Stimulated activated CD4-positive, alpha-beta T cell treated with anti-CD3 and anti-CD28 coated beads, Interleukin-1b, Interleukin-23, amount 100 ng/mL, for 4 hours (primary cell): ENCODE measurements at regions not wholly inside any gene's neighbourhood (a gene's known extent, or its start where the extent isn't known, plus 50 kb on each side); places are given as distances from the start of the nearest gene placed in this dataset.

Experiments
- DNase-seq, 2 donors: peaks; one replicate each; pipeline ENCODE4 v3.0.0-alpha.2; 2020; ENCODE audit warnings: low read depth in 2 of 2

GRCh38 chr10:29026802-29027580 is 261.9 kb upstream of the LYZL1 start:
- no peak for DNase-seq

- DNase-seq: no peak
These were observed 260.4 kb upstream of the LYZL1 start for GRCh38 chr10:29028486-29028885.

- DNase-seq: no peak
These were observed 258.0 kb upstream of the LYZL1 start for GRCh38 chr10:29030900-29031299.

- DNase-seq: no peak
These were observed 256.7 kb upstream of the LYZL1 start for GRCh38 chr10:29032169-29032568.

- DNase-seq: no peak
These were observed 255.4 kb upstream of the LYZL1 start for GRCh38 chr10:29033311-29033940.

- DNase-seq: no peak
These were observed 254.3 kb upstream of the LYZL1 start for GRCh38 chr10:29034592-29034991.

GRCh38 chr10:29035721-29036120 is 253.1 kb upstream of the LYZL1 start:
- no peak for DNase-seq

GRCh38 chr10:29037348-29038113 is 251.3 kb upstream of the LYZL1 start:
- no peak for DNase-seq

- DNase-seq: no peak
These were observed 249.8 kb upstream of the LYZL1 start for GRCh38 chr10:29039091-29039490.

GRCh38 chr10:29039677-29040189 is 249.1 kb upstream of the LYZL1 start:
- DNase-seq: no peak

GRCh38 chr10:29041616-29042015 is 247.3 kb upstream of the LYZL1 start:
- no peak for DNase-seq

GRCh38 chr10:29048506-29048905 is 240.4 kb upstream of the LYZL1 start:
- DNase-seq: no peak

GRCh38 chr10:29050081-29050480 is 238.8 kb upstream of the LYZL1 start:
- DNase-seq: no peak

GRCh38 chr10:29055101-29055500 is 233.8 kb upstream of the LYZL1 start:
- no peak for DNase-seq

- no peak for DNase-seq
These were observed 232.1 kb upstream of the LYZL1 start for GRCh38 chr10:29056729-29057128.

GRCh38 chr10:29057822-29058331 is 231.0 kb upstream of the LYZL1 start:
- no peak for DNase-seq

- no peak for DNase-seq
These were observed 224.8 kb upstream of the LYZL1 start for GRCh38 chr10:29063806-29064644.

GRCh38 chr10:29064680-29065079 is 224.2 kb upstream of the LYZL1 start:
- DNase-seq: no peak

- DNase-seq: no peak
These were observed 221.7 kb upstream of the LYZL1 start for GRCh38 chr10:29067161-29067560.

- no peak for DNase-seq
These were observed 221.2 kb upstream of the LYZL1 start for GRCh38 chr10:29067628-29068027.

- DNase-seq: no peak
These were observed 220.6 kb upstream of the LYZL1 start for GRCh38 chr10:29068302-29068701.
